Stimulated activated CD4-positive, alpha-beta T cell treated with anti-CD3 and anti-CD28 coated beads, Interleukin-4, amount 100 ng/mL, for 1 hour (primary cell): ENCODE measurements at regions not wholly inside any gene's neighbourhood (a gene's known extent, or its start where the extent isn't known, plus 50 kb on each side); places are given as distances from the start of the nearest gene placed in this dataset.

Experiments used
- DNase-seq: peaks from one replicate; pipeline ENCODE4 v3.0.0-alpha.2; 2020

DNA sequence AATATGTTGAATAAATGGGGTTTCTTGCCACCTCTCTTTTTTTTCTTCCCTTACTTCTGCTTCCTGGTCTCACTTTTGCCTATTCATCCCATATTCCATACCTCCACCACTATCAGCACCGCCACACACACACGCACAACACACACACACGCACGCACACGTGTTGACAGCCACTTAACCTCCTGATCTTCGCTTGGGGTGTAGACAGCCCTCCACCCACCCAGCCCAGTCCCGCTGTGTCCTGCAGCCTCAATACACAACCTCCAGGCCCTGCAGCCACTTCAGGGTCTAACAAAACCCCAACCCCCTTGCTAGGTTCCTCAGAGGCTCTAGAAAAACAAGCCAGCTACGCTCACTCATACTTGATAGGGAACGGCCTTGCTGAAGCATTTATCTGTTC is 72.3 kb downstream of the LINC00237 start:
- DNase-seq, result no peak

DNA sequence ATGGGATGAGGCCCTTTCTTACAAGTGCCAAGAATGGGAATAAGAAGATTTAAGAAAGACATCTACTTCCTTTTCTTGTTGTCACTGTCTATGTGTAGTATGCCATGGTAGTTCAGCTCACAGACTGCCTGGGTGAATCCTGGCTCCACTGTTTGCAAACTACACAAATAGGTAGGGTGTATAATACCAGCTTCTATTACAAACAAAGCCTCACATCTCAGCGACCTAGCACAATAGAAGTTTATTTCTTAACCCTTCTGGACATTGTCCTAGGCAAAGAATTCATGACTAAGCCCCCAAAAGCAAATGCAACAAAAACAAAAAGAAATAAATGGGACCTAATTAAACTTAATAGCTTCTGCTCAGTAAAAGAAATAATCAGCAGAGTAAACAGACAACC is 74.5 kb downstream of the LINC00237 start:
- no peak for DNase-seq

DNA sequence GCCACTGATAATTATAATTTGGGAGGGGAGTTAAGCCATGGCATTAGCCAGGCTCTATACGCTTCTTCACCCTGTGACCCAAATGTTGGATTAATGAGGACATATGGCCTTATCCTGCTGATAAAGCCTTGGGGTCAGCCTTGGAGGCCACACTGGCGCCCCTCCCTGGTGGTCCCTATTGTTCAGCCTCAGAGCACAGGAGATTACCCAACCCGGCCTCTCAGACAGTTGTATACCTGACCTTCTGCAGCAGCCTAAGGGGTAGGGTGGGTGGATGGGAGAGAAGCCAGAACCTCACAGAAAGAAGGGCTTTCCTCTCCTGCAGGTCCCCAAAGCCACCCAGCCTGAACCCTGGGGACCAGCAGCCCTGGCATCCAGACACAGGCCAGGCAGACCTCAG is 76.8 kb downstream of the LINC00237 start:
- no peak for DNase-seq

DNA sequence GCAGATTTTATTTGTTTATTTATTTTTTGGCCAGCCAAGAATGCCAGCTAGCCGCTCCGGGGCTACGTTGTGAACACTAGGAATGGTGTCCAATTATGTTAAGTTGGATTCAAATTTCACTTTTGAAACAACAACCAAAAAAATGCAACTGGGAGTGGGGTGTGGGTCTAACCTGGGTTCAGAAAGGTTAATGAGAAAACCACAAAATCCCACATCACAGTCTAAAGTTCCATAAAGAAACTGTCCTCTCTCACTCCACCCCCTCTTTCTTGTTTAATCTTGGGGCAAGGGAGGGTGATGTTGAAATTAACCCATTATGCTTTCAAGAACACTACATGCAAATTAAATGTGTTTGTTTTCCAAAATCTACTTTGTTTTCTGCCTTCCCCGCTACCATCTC is 77.2 kb downstream of the LINC00237 start:
- DNase-seq, result no peak

DNA sequence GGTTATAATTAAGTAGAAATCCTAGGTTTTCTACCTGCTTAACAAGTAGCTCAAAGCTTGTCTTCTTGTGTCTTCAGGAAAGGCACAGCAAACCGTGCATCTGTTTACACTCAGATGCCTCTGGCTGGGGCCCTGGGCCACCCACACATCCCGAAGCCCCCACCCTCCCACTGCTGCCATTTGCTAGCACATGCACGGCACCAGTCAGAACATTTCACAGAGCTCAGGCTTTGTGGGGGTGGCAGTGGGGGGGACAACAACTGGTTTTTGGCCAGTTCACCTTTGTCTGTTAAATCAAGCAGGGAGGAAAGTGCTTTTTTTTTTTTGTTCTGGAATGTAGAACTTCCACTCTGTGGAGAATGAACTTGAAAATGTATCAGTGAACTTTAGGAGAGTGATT is 77.7 kb downstream of the LINC00237 start:
- DNase-seq, result no peak

DNA sequence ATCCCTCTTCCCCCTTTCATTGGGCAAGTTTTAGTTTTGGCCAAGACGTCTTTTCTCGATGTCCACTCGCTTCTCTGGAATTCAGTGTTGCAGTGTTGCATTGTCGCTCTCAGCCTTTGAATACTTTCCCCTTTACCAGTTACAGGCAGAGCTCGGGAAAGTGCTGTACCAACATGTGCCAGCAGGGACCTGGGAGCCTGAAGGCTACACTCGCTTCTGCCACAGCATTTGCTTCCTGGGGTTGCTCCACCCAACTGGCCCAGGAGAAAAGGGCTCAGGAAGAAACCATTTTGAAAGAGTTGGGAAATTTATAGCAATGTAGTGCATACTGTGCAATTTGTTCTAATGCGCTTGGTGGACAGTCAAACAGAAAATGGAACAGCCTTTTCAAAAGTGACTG is 78.6 kb downstream of the LINC00237 start:
- DNase-seq, result no peak

DNA sequence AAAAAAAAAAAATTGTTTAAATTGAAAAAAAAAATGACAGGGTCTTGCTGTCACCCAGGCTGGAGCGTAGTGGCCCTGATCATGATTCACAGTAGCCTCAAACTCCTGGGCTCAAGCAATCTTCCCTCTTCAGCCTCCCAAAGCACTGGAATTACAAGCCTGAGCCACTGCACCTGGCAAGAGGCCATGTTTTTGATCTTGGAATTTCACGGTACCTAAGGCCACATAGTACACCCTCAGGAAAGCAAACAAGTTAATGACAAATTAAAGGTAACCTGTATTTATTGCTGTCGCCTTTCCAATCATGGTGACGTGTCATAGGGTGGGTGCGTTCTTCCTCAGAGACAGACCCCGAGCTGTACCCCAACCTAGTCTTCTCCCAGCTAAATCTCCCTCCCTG is 79.2 kb downstream of the LINC00237 start:
- no peak for DNase-seq

DNA sequence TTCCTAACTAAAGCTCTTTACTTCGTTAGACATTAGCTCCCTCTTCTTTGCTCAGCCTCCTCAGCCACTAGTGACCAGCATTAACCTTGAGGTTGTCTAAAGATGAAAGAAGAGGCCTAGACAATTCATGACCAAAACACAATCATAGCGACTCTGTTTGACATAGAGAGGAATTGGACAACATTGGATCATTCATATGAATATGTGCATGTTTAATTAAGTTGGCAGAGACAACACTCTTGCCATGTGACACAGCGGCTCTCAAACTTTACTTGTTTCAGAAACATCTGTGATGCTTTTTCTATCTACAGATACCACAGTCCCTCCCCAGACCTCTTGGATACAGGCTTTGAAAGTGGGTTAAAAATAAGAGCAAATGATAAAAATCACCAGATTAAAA is 81.7 kb downstream of the LINC00237 start:
- DNase-seq, result no peak

DNA sequence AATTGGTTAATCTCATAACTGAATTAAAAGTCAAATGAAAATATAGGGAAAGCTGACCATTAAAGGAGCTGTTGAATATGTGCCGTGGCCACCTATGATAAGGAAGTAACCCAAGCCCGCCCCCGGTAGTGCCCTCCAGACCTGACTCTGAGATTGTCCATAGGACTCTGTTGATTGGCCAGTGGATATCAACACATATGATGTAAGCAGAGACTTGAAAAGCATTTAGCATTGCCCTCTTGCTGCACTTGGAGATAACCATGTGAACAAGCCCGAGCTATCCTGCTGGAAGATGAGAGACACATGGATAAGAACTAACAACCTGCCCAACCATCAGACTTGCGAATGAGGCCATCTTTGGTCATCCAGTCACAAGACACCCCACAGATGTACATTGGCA is 83.2 kb downstream of the LINC00237 start:
- no peak for DNase-seq

DNA sequence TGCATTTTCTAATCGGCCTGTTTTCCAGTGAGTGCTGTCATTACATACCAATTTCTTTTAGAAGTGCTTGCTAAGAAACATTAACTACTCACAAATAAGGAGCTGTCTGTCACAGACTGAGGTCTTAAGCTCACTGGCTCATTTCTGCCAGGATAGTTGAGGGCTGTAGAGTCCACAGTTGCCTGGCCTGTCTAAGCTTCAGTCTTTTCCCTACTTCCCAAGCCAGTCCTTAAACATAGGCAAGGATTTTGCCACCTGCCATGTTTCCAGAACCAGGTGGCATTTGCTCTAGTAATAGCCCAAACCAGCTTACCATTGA is 84.7 kb downstream of the LINC00237 start:
- DNase-seq, result no peak

DNA sequence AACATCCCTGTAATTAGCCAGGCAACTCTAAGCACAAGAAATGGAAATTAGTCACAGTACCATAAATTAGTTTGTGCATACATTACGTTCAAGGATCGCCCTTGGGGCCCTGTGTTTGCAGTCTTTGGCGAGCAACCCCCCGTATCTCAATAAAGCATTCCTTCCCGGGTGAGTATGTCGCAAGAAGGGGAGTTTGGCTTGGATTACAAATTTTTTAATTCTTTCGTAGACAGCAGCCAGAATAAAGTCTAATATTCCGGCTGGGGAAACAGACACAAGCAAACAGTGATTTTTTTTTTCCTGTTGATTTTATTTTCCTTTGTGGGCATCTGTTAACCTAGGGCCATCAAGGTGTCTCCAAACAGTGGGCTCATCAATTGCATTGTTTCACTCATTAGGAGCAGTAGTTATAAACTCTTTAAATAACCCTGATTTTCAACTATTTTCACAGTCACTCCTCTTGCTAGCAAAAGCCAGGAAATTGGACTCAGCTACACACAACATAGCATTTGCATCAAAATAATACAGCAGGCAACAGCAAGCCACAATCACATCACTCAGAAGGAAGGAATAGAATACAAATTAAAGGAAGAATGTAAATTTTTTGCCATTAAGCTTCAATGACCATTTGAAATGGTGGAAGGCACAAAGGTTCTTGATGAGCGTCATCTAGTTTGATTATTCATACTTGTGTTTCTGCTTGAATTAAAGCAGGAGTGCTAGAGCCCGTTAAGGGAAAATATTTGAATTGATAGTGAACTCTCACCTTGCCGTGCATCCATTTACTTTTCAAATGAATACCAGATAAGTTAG is 85.3 kb downstream of the LINC00237 start:
- no peak for DNase-seq

DNA sequence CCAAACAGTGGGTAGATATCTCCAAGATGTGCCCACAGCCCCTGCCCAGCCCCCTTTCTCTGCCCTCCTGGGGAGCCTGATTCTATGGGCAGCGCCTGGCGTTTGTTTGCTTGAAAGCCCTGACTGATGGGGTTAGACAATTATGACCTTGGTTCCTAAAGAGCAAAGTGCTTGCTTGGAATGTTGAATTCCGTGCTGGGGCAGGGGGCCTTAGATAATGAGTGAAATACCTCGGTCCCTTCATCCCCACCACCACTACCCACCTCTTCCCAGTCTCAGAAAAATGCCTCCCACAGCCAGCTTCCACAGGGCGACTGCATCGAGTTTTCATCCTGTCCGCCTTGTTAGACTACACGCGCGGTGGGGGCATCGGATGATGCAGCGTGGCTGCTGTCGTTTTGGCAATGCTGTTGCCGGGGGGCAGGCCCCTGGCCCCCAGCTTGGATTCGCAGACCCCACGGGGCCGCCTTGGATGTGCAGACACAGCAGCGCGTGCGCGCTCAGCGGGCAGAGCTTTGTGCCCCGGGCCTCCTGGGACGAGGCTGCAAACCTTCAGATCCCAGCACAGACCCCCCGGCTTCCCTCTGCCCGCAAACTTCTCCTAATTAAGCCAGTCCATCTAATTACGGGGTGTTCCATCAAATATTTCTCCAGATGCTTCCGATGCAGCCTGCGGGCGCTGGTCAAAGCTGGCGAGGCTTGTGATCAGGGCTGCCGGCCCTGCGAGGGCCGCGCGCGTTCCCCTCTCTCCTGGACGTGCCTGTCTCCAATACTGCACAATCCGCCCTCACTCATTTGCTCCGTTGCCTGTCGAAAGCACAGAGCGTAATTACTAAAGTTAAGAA is 86.1 kb downstream of the LINC00237 start:
- DNase-seq, result no peak

DNA sequence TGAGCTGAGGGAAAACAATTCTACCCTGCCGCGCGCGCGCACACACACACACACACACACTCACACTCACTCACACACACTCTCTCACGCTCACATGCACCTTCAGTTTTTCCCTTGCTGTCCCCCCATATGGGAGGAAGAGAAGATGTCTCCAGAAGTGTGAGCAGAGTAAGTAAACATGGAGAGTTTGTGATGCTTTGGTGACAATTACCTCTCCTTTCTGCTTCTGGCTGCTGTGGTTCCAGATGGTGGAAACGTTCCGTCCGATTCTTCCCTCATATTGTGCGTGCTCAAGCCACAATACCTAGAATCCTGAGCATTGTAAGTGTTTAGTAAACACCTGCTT is 86.7 kb downstream of the LINC00237 start:
- DNase-seq, result no peak

DNA sequence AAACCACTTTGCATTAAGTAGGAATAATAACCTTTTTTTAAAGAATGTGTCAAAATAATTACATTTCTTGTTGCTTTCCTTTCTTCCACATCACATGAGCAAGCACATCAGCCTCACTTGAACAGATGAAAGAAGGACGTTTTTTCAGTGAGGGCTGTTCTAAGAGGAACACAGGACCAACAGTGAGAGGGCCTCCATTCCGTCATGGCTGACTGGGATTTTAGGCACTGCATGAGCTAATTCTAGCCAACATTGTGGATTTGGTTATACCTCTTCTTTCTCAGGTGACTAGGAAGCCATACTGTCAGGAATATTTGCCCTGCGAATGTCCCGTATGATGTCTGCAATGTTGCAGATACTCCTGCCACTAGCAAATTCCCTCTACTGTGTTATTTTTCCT is 87.6 kb downstream of the LINC00237 start:
- DNase-seq, result no peak

DNA sequence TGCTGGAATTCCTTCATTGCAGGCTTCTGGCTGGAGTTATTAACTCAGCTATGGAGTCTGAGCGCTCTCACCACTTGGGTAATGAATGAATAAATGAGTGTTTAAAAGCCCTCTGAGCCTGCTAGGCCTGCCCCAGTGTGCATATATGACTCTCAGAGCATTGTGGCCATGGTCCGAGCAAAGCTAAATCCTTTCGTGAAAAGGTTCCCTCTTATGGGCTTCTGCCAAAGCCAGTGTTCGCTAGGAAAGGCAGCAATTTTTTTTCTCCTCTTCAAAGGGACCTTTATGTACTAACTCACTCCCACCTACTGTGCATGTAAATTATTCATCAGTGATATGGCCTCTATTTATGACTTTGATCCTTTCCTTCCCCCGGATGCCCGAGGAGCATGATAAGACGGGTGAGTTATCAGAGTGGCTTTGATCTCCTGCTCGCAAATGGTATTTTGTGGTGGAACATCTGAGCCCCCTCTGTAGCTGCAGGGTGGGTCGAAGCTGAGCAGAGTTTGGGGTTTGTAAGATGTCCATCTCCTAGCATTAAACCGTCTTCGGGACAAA is 88.6 kb downstream of the LINC00237 start:
- DNase-seq, result no peak

DNA sequence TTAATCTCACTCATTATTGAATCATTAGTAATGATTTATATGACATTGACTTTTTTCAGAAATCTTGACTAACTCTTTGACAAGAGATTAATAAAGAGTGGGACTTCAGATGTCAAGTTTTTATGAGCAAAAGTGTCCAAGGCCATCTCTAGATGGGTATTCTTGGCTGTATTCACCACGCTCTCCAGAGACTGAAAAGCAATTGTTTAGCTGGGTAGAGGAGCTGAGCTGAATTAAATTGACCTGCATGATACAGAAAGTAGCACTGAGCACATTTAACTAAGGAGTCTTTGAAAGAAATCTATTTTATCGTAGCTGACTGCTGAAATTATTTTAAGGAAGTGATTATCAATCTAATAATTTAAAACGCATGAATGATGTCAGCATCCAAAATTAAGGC is 89.4 kb downstream of the LINC00237 start:
- DNase-seq, result no peak

DNA sequence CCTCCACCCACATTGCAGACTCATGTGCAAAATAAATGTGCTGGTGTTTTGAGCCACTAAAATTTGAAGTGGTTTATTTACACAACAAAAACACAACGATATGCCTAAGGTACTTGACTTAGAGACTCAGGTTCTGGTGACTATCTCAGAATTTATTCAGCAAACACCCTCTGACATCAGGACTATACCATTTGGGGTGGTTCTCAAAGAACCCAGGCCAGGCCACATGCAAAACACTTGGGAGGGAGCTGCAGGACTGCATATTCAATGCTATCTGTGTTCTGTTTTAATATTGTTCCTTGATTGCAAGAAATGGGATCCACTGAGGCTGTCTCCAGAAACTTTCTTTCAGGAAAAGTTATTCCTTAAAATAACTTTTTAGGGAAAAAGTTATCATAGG is 91.6 kb downstream of the LINC00237 start:
- no peak for DNase-seq

DNA sequence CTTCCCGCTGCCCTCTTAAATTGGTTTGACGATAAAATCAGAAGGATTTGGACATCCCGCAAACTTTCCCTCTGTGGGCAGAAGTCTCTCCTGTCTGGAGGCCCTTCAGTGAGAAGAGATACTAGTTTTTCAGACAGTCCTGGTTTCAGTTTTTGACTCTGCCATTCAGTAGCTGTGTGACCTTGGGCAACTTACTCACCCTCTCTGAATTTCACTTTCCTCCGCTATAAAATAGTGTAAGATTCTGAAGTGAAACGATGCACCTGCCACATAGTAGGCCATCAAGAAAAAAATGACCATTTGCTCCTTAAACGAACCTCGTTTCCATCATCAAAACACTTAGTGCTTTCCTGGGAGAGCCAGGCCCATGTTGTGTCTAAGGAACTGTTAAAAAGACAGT is 97.2 kb downstream of the LINC00237 start:
- DNase-seq, result no peak

DNA sequence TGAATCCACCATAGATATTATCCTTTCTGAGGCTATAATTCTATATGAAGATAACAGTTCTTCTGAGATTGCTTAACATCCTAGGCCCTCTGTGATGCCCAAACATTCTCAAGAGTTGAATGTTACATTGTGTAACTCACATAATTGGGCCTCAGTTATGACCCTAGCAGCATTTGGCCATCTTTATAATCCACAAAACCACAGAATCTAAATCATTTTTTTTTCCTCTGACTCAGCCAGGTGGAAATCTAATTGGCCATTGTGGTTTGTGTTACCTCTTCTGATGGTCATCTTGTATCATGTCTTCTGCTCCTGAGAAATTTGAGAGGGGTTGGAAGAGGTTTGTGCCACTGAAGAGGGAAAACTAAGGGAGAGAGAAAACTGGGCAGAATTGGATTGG is 99.5 kb downstream of the LINC00237 start:
- DNase-seq, result no peak

DNA sequence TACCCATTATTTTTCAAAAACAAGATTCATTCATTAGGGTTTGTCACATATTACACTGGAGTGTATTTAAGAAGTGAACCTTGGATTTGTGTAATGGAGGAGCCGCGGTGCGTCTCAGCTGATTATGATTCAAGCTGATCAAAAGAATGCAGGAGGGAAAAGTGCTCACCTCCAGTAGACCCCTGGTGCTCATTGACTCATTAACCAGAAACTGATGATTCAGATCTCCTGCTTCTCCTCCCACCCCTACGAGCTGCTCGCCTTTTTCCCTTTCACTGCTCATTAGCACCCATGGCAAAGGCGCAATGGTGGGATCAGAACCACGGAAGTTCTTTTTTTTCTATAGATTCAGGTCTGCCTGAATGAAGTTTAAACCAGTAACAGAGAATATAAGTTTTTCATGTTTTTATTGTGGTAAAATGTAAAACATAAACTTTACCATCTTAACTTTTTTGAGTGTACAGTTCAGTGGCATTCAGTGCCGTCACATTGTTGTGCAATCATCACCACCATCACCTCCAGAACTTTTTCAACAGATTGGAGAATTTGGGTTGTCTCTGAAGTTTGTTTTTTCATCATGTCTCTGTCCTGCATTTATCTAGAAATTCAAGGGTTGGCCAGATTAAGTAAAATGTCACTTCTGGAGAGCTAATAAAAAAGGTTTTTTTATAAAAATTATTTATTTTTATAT is 101.6 kb downstream of the LINC00237 start:
- no peak for DNase-seq

DNA sequence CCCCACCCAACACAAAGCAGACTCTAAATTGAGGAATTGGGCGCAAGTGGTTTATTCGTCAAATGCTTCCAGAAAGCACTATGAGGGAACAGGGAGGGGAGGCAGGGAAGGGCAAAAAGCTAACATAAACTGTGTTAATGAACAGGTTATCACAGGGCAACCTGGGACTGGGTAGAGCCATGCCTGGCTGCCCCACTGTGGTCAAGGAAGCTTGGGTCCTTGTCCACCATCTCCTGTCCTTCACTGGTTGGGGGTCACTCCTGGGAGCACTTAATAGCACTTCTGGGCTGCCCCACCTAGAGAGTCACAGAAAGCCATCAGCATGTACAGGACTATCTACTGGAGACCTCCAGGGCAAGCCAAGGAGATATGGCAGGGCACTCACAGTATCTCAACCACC is 102.3 kb downstream of the LINC00237 start:
- no peak for DNase-seq

DNA sequence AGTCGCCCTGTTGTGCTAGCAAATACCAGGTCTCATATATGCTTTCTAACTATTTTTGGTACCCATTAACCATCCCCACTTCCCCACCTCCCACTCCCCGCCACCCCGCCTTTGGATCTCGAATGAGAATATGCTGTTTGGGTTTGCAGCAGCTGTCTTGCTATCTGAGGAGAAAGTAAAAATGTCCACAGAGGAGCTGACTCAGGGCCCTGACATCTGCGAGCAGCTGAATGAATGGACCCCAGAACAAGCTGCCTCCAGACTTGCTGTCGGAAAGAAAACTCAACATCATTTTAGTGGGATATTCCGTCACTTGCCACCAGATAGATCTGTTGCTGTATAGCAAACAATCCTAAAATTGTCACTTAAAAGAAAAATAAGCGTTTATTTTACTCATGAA is 103.7 kb downstream of the LINC00237 start:
- no peak for DNase-seq

DNA sequence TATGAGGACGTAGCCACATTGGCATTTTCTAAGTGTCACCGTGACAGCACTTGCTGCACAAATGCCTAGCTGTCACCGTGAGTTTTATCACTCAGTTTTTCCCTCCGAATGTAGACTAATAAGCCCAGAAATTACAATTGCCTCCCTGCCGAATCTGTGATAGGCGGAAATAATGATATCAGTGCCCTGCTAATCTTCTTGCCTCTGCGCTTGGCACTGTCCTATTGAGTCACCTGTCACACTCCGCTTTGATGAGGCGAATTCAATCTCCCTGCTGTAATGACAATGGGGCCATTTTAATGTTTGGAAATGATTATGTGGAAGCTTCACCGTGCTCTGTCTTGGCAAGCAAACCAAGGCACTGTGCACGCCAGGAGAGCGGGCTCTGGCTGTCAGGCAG is 112.8 kb downstream of the LINC00237 start:
- DNase-seq, result no peak
